ENCODE measurements at regions not wholly inside any gene's neighbourhood (a gene's known extent, or its start where the extent isn't known, plus 50 kb on each side); places are given as distances from the start of the nearest gene placed in this dataset.
"Not testable (repeated sequence)": the region's sequence is repeated elsewhere in the genome, so short reads cannot be mapped to it uniquely, and the experiment has no call there.

GRCh38 chr9:108743416-108743815 lies 112.4 kb downstream of the ACTL7B start:
- no peaks in the 10 kb centered on the region for H4K20me1 ChIP-seq (ENCODE audit: insufficient read depth, low read length)
- H3K9me3 ChIP-seq (ENCODE audit: low read length): no peaks in the 10 kb centered on the region
- H3K9me2 ChIP-seq (ENCODE audit: low read depth, low read length): no peaks in the 10 kb centered on the region
- H3K9ac ChIP-seq (ENCODE audit: low read length): no peak overlapping the region
- H3K79me2 ChIP-seq (ENCODE audit: insufficient read depth, low read length): no peaks in the 10 kb centered on the region
- H3K36me3 ChIP-seq (ENCODE audit: insufficient read depth, low read length): no peaks in the 10 kb centered on the region
- H3K4me2 ChIP-seq (ENCODE audit: low read length): no peak overlapping the region
- no peak overlapping the region for H3K4me3 ChIP-seq (ENCODE audit: low read depth, low read length, poor library complexity, severe bottlenecking)
- no peak for TF ChIP-seq EZH2 (IDR thresholded peaks at IDR 0.05; ENCODE audit: borderline replicate concordance, low read length)
- no peak for TF ChIP-seq CTCF (IDR thresholded peaks at IDR 0.05; ENCODE audit: low read length)
- H3K27ac ChIP-seq (ENCODE audit: low read depth, low read length, poor library complexity, severe bottlenecking): no peak overlapping the region
- H3F3A ChIP-seq (ENCODE audit: insufficient read depth, low read length): no peaks in the 10 kb centered on the region
- no peak overlapping the region for H2AFZ ChIP-seq (ENCODE audit: low read length)
- H3K4me1 ChIP-seq (ENCODE audit: insufficient read depth, low read length, severe bottlenecking): no peaks in the 10 kb centered on the region
- H3K27me3 ChIP-seq (ENCODE audit: insufficient read depth, low read length): no peaks in the 10 kb centered on the region

- H3K4me3 ChIP-seq (ENCODE audit: low read depth, low read length, poor library complexity, severe bottlenecking): no peak overlapping the region
- H3K27ac ChIP-seq (ENCODE audit: low read depth, low read length, poor library complexity, severe bottlenecking): no peak overlapping the region
- no peaks in the 10 kb centered on the region for H3K36me3 ChIP-seq (ENCODE audit: insufficient read depth, low read length)
- no peaks in the 10 kb centered on the region for H3K27me3 ChIP-seq (ENCODE audit: insufficient read depth, low read length)
- H3F3A ChIP-seq (ENCODE audit: insufficient read depth, low read length): no peaks in the 10 kb centered on the region
- H3K9me3 ChIP-seq (ENCODE audit: low read length): no peaks in the 10 kb centered on the region
- H3K79me2 ChIP-seq (ENCODE audit: insufficient read depth, low read length): no peaks in the 10 kb centered on the region
- H4K20me1 ChIP-seq (ENCODE audit: insufficient read depth, low read length): no peaks in the 10 kb centered on the region
- H3K4me1 ChIP-seq (ENCODE audit: insufficient read depth, low read length, severe bottlenecking): no peaks in the 10 kb centered on the region
- H3K4me2 ChIP-seq (ENCODE audit: low read length): no peak overlapping the region
- no peak overlapping the region for H2AFZ ChIP-seq (ENCODE audit: low read length)
- no peak for TF ChIP-seq CTCF (IDR thresholded peaks at IDR 0.05; ENCODE audit: low read length)
- no peak for TF ChIP-seq EZH2 (IDR thresholded peaks at IDR 0.05; ENCODE audit: borderline replicate concordance, low read length)
- no peak overlapping the region for H3K9ac ChIP-seq (ENCODE audit: low read length)
- no peaks in the 10 kb centered on the region for H3K9me2 ChIP-seq (ENCODE audit: low read depth, low read length)
These were observed 113.6 kb downstream of the ACTL7B start for GRCh38 chr9:108742191-108742590.

GRCh38 chr9:108731292-108731691 lies 124.5 kb downstream of the ACTL7B start:
- H3K79me2 ChIP-seq (ENCODE audit: insufficient read depth, low read length); H3K36me3 ChIP-seq (ENCODE audit: insufficient read depth, low read length); H3K4me2 ChIP-seq (ENCODE audit: low read length); H3K9me3 ChIP-seq (ENCODE audit: low read length); H3K27ac ChIP-seq (ENCODE audit: low read depth, low read length, poor library complexity, severe bottlenecking); H4K20me1 ChIP-seq (ENCODE audit: insufficient read depth, low read length); H3F3A ChIP-seq (ENCODE audit: insufficient read depth, low read length); H3K4me1 ChIP-seq (ENCODE audit: insufficient read depth, low read length, severe bottlenecking); H3K9me2 ChIP-seq (ENCODE audit: low read depth, low read length); H3K9ac ChIP-seq (ENCODE audit: low read length); H2AFZ ChIP-seq (ENCODE audit: low read length); H3K4me3 ChIP-seq (ENCODE audit: low read depth, low read length, poor library complexity, severe bottlenecking); H3K27me3 ChIP-seq (ENCODE audit: insufficient read depth, low read length): not testable (repeated sequence)

GRCh38 chr9:108727580-108728111 lies 128.1 kb downstream of the ACTL7B start:
- Histone ChIP-seq H3K27me3 (ENCODE audit: insufficient read depth, low read length) (no peaks in the 10 kb centered on the region), H3K4me3 (ENCODE audit: low read depth, low read length, poor library complexity, severe bottlenecking) (no peak overlapping the region), H3K4me1 (ENCODE audit: insufficient read depth, low read length, severe bottlenecking) (no peaks in the 10 kb centered on the region), H3K36me3 (ENCODE audit: insufficient read depth, low read length) (no peaks in the 10 kb centered on the region), H3K9ac (ENCODE audit: low read length) (no peak overlapping the region), H3K4me2 (ENCODE audit: low read length) (no peak overlapping the region), H3F3A (ENCODE audit: insufficient read depth, low read length) (no peaks in the 10 kb centered on the region), H4K20me1 (ENCODE audit: insufficient read depth, low read length) (no peaks in the 10 kb centered on the region), H3K9me2 (ENCODE audit: low read depth, low read length) (no peaks in the 10 kb centered on the region), H3K79me2 (ENCODE audit: insufficient read depth, low read length) (no peaks in the 10 kb centered on the region), H2AFZ (ENCODE audit: low read length) (no peak overlapping the region), H3K9me3 (ENCODE audit: low read length) (no peaks in the 10 kb centered on the region), H3K27ac (ENCODE audit: low read depth, low read length, poor library complexity, severe bottlenecking) (no peak overlapping the region)
- no peak for TF ChIP-seq CTCF (IDR thresholded peaks at IDR 0.05; ENCODE audit: low read length)
- no peak for TF ChIP-seq EZH2 (IDR thresholded peaks at IDR 0.05; ENCODE audit: borderline replicate concordance, low read length)

Data from OCI-LY1 (cell line).